IPS-15b (cell line): ENCODE measurements at regions not wholly inside any gene's neighbourhood (a gene's known extent, or its start where the extent isn't known, plus 50 kb on each side); places are given as distances from the start of the nearest gene placed in this dataset.

Experiments
- H3K27me3 ChIP-seq: one replicate; pipeline ENCODE4 v1.6.1; 2013; ENCODE audit warnings: low read length; ENCODE audit not compliant: control insufficient read depth, insufficient read depth
- H3K36me3 ChIP-seq: one replicate; pipeline ENCODE4 v1.6.1; 2013; ENCODE audit warnings: low read length; ENCODE audit not compliant: control insufficient read depth, insufficient read depth
- H3K4me1 ChIP-seq: one replicate; pipeline ENCODE4 v1.6.1; 2013; ENCODE audit warnings: mild to moderate bottlenecking, low read length; ENCODE audit not compliant: control insufficient read depth, insufficient read depth
- H3K4me3 ChIP-seq: one replicate; pipeline ENCODE4 v1.5.1; 2013; ENCODE audit warnings: low read depth, low read length
- H3K9ac ChIP-seq: one replicate; pipeline ENCODE4 v1.6.1; 2013; ENCODE audit warnings: low read depth, mild to moderate bottlenecking, low read length
- H3K9me3 ChIP-seq: one replicate; pipeline ENCODE4 v1.6.1; 2013; ENCODE audit warnings: mild to moderate bottlenecking, low read length; ENCODE audit not compliant: control insufficient read depth, insufficient read depth

DNA sequence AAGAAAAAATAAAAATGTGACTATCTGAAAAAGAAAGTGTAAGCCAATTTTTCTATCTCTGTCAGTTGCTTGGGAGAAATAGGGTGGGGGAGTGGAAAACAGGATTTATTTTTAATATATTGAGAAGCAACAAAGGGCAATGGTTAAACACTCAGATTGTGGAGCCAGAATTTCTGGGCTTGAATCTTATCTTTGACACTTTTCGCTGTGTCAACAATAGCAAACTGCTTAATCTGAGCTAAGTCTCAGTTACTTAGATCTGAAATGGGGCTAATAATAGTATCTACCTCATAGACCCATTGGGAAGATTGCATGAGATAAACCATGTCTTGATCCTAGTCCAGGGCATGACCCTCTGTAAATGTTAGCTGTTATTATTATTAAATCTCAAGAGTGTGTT lies 468.1 kb downstream of the ADGRL2 start:
- Histone ChIP-seq H3K9me3 (no peaks in the 10 kb centered on the region), H3K36me3 (no peaks in the 10 kb centered on the region), H3K4me1 (no peaks in the 10 kb centered on the region), H3K9ac (no peak overlapping the region), H3K27me3 (no peaks in the 10 kb centered on the region), H3K4me3 (no peak overlapping the region)

DNA sequence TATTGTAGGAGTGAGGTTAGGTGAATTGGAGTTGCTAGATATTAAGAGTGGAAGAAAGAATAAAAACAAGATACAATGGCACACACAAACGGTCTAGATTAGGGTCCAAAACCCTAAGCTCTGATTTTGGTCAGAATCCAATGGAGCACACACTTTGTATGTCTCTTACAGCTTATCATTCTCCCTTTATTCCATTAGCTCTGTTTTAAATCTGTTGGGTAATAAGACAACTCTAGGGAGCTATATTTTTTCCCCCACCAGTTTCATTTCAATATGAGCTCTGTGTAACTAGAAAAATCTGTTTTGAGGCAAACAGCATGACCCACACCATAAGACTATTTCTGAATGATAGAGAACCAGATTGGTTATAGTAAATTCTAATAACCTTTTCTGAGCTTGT lies 465.6 kb downstream of the ADGRL2 start:
- Histone ChIP-seq H3K9me3 (no peaks in the 10 kb centered on the region), H3K9ac (no peak overlapping the region), H3K27me3 (no peaks in the 10 kb centered on the region), H3K4me3 (no peak overlapping the region), H3K4me1 (no peaks in the 10 kb centered on the region), H3K36me3 (no peaks in the 10 kb centered on the region)

DNA sequence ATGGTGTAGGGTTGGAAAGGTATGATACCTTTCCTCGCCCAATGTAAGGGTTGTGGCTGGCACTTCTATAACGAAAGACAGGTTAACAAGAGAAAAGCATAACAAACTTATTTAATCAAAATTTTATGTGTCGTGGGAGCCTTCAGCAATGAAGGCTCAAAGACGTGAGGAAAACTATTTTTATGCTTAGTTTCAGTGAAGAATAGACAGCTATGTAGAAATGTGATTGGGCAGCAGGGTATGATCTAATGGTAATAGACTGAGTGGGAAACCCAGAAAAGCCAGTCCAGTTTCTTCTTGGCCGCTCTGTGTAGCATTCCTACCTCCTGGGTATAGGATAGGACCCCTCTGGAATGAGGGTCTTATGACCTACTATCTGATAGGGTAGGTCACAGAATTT lies 464.7 kb downstream of the ADGRL2 start:
- Histone ChIP-seq H3K27me3 (no peaks in the 10 kb centered on the region), H3K9ac (no peak overlapping the region), H3K4me1 (no peaks in the 10 kb centered on the region), H3K4me3 (no peak overlapping the region), H3K36me3 (no peaks in the 10 kb centered on the region), H3K9me3 (no peaks in the 10 kb centered on the region)

DNA sequence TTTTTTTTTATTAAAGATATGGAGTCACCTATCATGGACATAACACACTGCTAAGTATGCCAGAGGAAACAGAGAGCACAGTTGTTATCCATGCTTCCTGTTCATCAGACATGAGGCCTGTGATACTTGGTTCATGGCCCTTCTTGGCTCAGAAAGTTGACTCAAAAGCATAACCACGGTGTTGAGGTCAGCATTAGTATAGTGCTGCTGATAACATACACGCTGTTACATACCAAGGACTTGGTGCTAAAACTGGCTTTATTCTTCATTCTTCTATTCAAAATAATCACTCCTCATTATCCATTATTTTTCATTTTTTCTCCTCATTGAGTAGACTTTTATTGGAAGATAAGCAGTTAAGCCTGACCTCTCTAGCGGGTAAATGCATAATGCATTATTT lies 464.1 kb downstream of the ADGRL2 start:
- Histone ChIP-seq H3K4me3 (no peak overlapping the region), H3K9me3 (no peaks in the 10 kb centered on the region)

DNA sequence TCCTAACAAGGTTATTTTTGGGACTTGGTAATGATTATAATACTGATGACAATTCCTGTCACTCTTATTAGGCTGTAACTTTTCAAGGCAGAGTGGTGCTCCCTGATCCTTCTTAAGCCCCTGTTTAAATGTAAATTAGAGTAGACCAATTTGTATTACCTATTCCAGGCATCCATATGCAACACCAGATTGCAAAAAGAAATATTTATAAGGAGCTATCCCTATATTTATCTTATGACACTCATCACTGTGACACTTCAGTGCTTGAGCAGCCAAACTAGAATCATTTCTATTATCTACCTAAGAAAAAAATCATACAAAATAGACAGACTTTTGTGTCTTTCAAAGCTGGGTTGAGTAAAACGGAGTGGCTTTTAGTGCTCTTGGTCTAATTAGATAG lies 462.7 kb downstream of the ADGRL2 start:
- H3K4me3 ChIP-seq = no peak overlapping the region
- H3K36me3 ChIP-seq = no peaks in the 10 kb centered on the region
- no peaks in the 10 kb centered on the region for H3K4me1 ChIP-seq
- H3K27me3 ChIP-seq = no peaks in the 10 kb centered on the region
- no peaks in the 10 kb centered on the region for H3K9me3 ChIP-seq
- no peak overlapping the region for H3K9ac ChIP-seq

More for the DNA sequence above, 464.1 kb downstream of the ADGRL2 start:
- Histone ChIP-seq H3K27me3 (no peaks in the 10 kb centered on the region), H3K9ac (no peak overlapping the region), H3K36me3 (no peaks in the 10 kb centered on the region), H3K4me1 (no peaks in the 10 kb centered on the region)

DNA sequence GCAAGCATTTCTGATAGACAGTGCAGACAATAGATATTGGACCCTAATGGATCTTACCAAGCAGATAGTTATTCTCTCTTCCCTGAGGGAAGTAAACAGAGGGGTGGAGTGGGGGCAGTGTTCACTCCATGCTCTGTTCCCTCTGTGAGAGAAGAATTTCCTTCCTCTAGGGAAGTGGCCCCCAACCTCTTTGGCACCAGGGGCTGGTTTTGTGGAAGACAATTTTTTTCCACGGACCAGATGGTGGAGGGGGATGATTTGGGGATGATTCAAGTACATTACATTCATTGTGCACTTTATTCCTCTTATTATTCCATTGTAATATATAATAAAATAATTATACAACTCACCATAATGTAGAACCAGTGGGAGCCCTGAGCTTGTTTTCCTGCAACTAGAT lies 459.9 kb downstream of the ADGRL2 start:
- no peak overlapping the region for H3K4me3 ChIP-seq
- no peaks in the 10 kb centered on the region for H3K36me3 ChIP-seq
- H3K9ac ChIP-seq = no peak overlapping the region
- H3K9me3 ChIP-seq = no peaks in the 10 kb centered on the region
- H3K27me3 ChIP-seq = no peaks in the 10 kb centered on the region
- no peaks in the 10 kb centered on the region for H3K4me1 ChIP-seq

DNA sequence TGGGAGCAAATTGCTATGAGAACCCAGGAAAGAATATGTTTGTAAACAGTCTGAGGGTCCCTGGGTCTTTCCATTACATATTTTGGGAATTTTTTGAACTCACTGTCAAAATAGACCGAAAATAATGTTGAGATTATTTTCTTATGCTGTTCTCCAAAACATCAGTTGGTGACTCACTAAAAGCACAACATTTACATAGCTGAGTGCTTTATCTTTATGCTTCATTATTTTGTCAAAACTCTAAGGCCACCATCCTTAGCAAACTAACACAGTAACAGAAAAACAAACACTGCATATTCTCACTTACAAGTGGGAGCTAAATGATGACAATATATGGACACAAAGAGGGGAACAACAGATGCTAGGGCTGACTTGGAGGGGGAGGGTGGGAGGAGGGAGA lies 459.3 kb downstream of the ADGRL2 start:
- Histone ChIP-seq H3K4me3 (no peak overlapping the region), H3K27me3 (no peaks in the 10 kb centered on the region), H3K9me3 (no peaks in the 10 kb centered on the region), H3K36me3 (no peaks in the 10 kb centered on the region), H3K4me1 (no peaks in the 10 kb centered on the region), H3K9ac (no peak overlapping the region)

DNA sequence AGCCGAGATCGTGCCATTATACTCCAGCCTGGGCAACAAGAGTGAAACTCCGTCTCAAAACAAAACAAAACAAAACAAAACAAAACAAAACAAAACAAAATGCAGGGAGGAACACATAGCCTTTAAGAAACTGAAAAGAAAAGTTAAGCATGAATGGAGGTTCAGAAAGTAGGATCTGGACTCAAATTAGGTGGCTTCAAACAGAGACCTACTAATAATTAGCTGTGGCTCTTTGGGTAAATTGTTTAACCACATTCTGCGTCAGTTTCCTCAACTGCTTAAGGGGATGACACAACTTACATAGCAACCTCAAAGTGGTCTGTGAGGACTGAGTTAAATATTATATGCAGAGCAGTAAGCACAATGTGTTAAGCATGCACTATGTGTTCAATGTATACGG lies 458.2 kb downstream of the ADGRL2 start:
- Histone ChIP-seq H3K9me3 (no peaks in the 10 kb centered on the region), H3K27me3 (no peaks in the 10 kb centered on the region), H3K9ac (no peak overlapping the region), H3K4me1 (no peaks in the 10 kb centered on the region), H3K36me3 (no peaks in the 10 kb centered on the region), H3K4me3 (no peak overlapping the region)

DNA sequence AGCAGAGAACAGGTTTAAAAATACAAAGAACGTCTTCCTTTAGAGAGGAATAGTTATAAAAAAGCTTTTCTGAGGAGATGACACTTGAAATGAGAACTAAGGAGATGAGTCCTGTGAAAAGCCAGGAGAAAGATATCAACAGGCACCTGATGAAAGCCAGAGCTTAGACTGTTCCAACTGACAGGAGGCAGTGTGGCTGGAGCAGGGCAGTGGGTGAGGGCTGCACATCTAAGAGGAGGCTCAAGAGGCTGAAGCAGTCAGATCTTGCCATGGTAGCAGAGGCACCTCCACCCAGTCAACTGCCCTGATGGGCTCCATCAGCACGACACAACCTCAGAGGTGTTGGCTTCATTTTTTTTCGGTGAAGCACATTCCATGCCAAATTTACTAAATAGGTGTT lies 445.3 kb downstream of the ADGRL2 start:
- Histone ChIP-seq H3K4me3 (no peak overlapping the region), H3K4me1 (no peaks in the 10 kb centered on the region), H3K36me3 (no peaks in the 10 kb centered on the region)

DNA sequence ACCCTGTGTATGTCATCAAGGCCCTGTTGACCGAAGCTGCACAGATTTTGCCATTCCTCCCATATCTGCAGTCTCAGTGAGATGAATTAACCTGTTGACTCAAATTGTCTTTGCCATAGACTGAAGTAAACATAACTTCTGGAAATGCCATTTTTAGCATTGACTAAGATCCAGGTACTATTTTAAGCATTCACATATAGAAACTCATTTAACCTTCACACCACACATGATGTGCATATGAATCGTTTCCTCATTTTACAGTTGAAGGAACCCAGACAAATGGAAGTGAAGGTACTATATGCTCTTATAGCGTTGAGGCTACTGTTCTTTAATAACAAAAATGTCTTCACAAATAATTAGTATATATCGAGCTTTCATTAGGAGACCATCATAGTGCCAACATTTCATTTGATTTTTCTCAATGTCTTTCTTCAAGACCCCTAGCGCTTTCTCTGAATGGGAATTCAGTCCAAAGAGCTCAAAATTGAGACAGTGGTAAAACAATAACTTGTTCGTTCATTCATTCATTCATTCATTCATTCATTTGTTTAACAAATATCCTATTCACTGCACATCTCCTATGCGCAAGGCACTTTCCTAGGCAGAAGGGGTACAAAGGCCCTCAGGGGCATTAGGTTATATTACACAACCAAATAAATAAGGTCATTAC lies 444.7 kb downstream of the ADGRL2 start:
- Histone ChIP-seq H3K4me1 (no peaks in the 10 kb centered on the region), H3K9ac (no peak overlapping the region), H3K9me3 (no peaks in the 10 kb centered on the region), H3K4me3 (no peak overlapping the region), H3K36me3 (no peaks in the 10 kb centered on the region), H3K27me3 (no peaks in the 10 kb centered on the region)

More for the DNA sequence above, 445.3 kb downstream of the ADGRL2 start:
- Histone ChIP-seq H3K9ac (no peak overlapping the region), H3K27me3 (no peaks in the 10 kb centered on the region), H3K9me3 (no peaks in the 10 kb centered on the region)

DNA sequence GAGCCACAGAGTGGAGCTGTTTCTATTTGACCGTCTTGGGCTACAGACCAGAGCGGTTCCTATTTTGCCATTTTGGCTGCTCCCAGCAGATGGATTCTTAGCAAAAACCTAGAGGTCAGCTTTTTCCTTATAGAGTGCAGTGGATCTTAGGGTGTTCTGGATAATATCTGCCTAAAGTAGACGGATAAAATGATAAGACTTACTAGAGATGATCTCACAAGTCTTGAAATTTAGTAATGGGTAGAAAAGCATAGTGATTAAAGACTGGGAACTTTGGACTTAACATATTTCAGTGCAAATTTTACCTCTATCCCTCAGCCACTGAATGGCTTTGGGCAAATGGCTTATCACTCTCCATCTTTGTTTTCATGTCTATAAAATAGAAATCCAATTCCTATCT lies 439.8 kb downstream of the ADGRL2 start:
- H3K9ac ChIP-seq = no peak overlapping the region

DNA sequence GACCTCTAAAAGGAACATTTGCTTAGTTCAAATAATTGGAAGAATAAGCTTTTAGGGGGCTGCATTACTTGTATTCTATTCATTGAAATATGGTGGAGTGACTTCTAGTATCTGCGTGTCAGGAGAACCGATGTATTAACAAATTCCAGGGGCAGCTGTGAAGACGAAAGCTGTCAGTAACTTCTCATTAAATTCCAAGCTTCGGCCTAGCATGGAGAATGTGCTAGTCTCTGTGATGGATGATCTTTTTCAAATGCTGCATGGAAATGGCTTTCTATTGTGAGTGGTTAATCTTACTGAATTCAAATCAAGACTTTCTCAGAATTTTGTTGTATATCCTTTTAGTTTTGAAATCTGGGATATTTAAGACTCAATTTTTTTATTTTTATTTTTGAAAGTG lies 429.9 kb downstream of the ADGRL2 start:
- Histone ChIP-seq H3K36me3 (no peaks in the 10 kb centered on the region), H3K9me3 (no peaks in the 10 kb centered on the region), H3K4me3 (no peak overlapping the region), H3K9ac (no peak overlapping the region), H3K27me3 (no peaks in the 10 kb centered on the region), H3K4me1 (no peaks in the 10 kb centered on the region)

More for the DNA sequence above, 439.8 kb downstream of the ADGRL2 start:
- Histone ChIP-seq H3K36me3 (no peaks in the 10 kb centered on the region), H3K27me3 (no peaks in the 10 kb centered on the region), H3K4me1 (no peaks in the 10 kb centered on the region), H3K4me3 (no peak overlapping the region), H3K9me3 (no peaks in the 10 kb centered on the region)
